H9 (cell line): ENCODE measurements at regions not wholly inside any gene's neighbourhood (a gene's known extent, or its start where the extent isn't known, plus 50 kb on each side); places are given as distances from the start of the nearest gene placed in this dataset.

Source experiments
- DNase-seq: peaks from one replicate; pipeline ENCODE4 v3.0.0-alpha.2; 2017
- H2AFZ ChIP-seq: one replicate; pipeline ENCODE4 v1.6.1; 2013; ENCODE audit warnings: mild to moderate bottlenecking, low read length, control low read depth, moderate library complexity
- H2AK5ac ChIP-seq: 2 replicates; pipeline ENCODE4 v1.6.1; 2013; ENCODE audit warnings: low read length, control low read depth, mixed read lengths; ENCODE audit not compliant: insufficient read length
- H2BK120ac ChIP-seq: one replicate; pipeline ENCODE4 v1.6.1; 2013; ENCODE audit warnings: low read depth, mild to moderate bottlenecking, low read length, control low read depth, inconsistent platforms; ENCODE audit not compliant: poor library complexity, severe bottlenecking
- H2BK12ac ChIP-seq: 2 replicates; pipeline ENCODE4 v1.6.1; 2013; ENCODE audit warnings: low read length, control low read depth, mixed read lengths, low read depth; ENCODE audit not compliant: insufficient read length
- H2BK15ac ChIP-seq: 2 replicates; pipeline ENCODE4 v1.6.1; 2013; ENCODE audit warnings: low read depth, low read length, control low read depth
- H2BK20ac ChIP-seq: one replicate; pipeline ENCODE4 v1.6.1; 2013; ENCODE audit warnings: low read depth, mild to moderate bottlenecking, low read length, control low read depth, inconsistent platforms; ENCODE audit not compliant: poor library complexity, severe bottlenecking
- H2BK5ac ChIP-seq: 2 replicates; pipeline ENCODE4 v1.6.1; 2013; ENCODE audit warnings: low read length, control low read depth, mixed read lengths; ENCODE audit not compliant: insufficient read length
- H3K14ac ChIP-seq: 2 replicates; pipeline ENCODE4 v1.6.1; 2013; ENCODE audit warnings: low read length, control low read depth; ENCODE audit not compliant: insufficient read depth
- H3K18ac ChIP-seq: 2 replicates; pipeline ENCODE4 v1.6.1; 2013; ENCODE audit warnings: low read depth, mild to moderate bottlenecking, mixed read lengths, low read length, control low read depth; ENCODE audit not compliant: insufficient read length
- H3K23ac ChIP-seq: 2 replicates; pipeline ENCODE4 v1.6.1; 2013; ENCODE audit warnings: low read length, control low read depth, mixed read lengths, low read depth; ENCODE audit not compliant: insufficient read length
- H3K23me2 ChIP-seq: 2 replicates; pipeline ENCODE4 v1.6.1; 2013; ENCODE audit warnings: low read depth, mild to moderate bottlenecking, mixed read lengths, low read length, control low read depth; ENCODE audit not compliant: insufficient read length, poor library complexity, severe bottlenecking
- H3K27ac ChIP-seq: 2 replicates; pipeline ENCODE4 v1.5.1; 2013; ENCODE audit warnings: low read length, control low read depth, mixed read lengths, low read depth; ENCODE audit not compliant: insufficient read length
- H3K27me3 ChIP-seq: 2 replicates; pipeline ENCODE4 v1.6.1; 2013; ENCODE audit warnings: low read length, control low read depth, inconsistent platforms; ENCODE audit not compliant: insufficient read depth
- H3K4ac ChIP-seq: 2 replicates; pipeline ENCODE4 v1.6.1; 2013; ENCODE audit warnings: low read depth, mild to moderate bottlenecking, control low read depth, inconsistent platforms, low read length, moderate library complexity
- H3K4me1 ChIP-seq: 2 replicates; pipeline ENCODE4 v1.6.1; 2013; ENCODE audit warnings: low read length, control low read depth, inconsistent platforms; ENCODE audit not compliant: insufficient read depth
- H3K4me2 ChIP-seq: 2 replicates; pipeline ENCODE4 v1.6.1; 2013; ENCODE audit warnings: low read length, control low read depth, mixed read lengths; ENCODE audit not compliant: insufficient read length, insufficient read depth
- H3K56ac ChIP-seq: 2 replicates; pipeline ENCODE4 v1.6.1; 2013; ENCODE audit warnings: low read depth, mild to moderate bottlenecking, mixed read lengths, low read length, control low read depth; ENCODE audit not compliant: insufficient read length
- H3K79me1 ChIP-seq: 2 replicates; pipeline ENCODE4 v1.6.1; 2013; ENCODE audit warnings: low read depth, mild to moderate bottlenecking, moderate library complexity, low read length, control low read depth, inconsistent platforms; ENCODE audit not compliant: insufficient read depth, poor library complexity, severe bottlenecking
- H3K79me2 ChIP-seq: 2 replicates; pipeline ENCODE4 v1.6.1; 2013; ENCODE audit warnings: low read length, control low read depth, inconsistent platforms; ENCODE audit not compliant: insufficient read depth
- H3K9ac ChIP-seq: 2 replicates; pipeline ENCODE4 v1.6.1; 2013; ENCODE audit warnings: low read length, control low read depth, mixed read lengths; ENCODE audit not compliant: insufficient read length; ENCODE audit errors: extremely low read depth
- H3K9me3 ChIP-seq: one replicate; pipeline ENCODE4 v1.6.1; 2013; ENCODE audit warnings: low read depth, low read length, inconsistent platforms; ENCODE audit not compliant: control insufficient read depth
- H3T11ph ChIP-seq: one replicate; pipeline ENCODE4 v1.6.1; 2013; ENCODE audit warnings: mild to moderate bottlenecking, low read length, control low read depth, inconsistent platforms
- H4K20me1 ChIP-seq: one replicate; pipeline ENCODE4 v1.6.1; 2013; ENCODE audit not compliant: control insufficient read depth, insufficient read length, insufficient read depth
- H4K5ac ChIP-seq: 2 replicates; pipeline ENCODE4 v1.6.1; 2013; ENCODE audit warnings: low read depth, mild to moderate bottlenecking, mixed read lengths, low read length, control low read depth; ENCODE audit not compliant: insufficient read length
- H4K8ac ChIP-seq: replicated peaks from 2 replicates; pipeline ENCODE4 v1.6.1; 2013; ENCODE audit warnings: low read length, control low read depth, mixed read lengths, low read depth; ENCODE audit not compliant: insufficient read length
- H4K91ac ChIP-seq: 2 replicates; pipeline ENCODE4 v1.6.1; 2013; ENCODE audit warnings: low read depth, mild to moderate bottlenecking, moderate library complexity, mixed read lengths, low read length, control low read depth; ENCODE audit not compliant: insufficient read length
- H3K27ac Mint-ChIP-seq, 3 experiments: 2 replicates in 2 of 3; 3 replicates in 1 of 3; pipeline ENCODE4 v1.8.0; 2020 to 2021; ENCODE audit warnings: mixed read lengths in 3 of 3, mild to moderate bottlenecking in 1 of 3, moderate library complexity in 1 of 3
- H3K27me3 Mint-ChIP-seq: 2 replicates; pipeline ENCODE4 v1.8.0; 2021; ENCODE audit warnings: low read depth, mild to moderate bottlenecking, moderate library complexity, mixed read lengths
- H3K36me3 Mint-ChIP-seq, 3 experiments: 2 replicates in 2 of 3; 3 replicates in 1 of 3; pipeline ENCODE4 v1.8.0; 2020 to 2021; ENCODE audit warnings: low read depth in 3 of 3, mixed read lengths in 3 of 3; ENCODE audit not compliant: insufficient read depth in 1 of 3
- H3K4me1 Mint-ChIP-seq, 2 experiments: 2 replicates each; pipeline ENCODE4 v1.8.0; 2020; ENCODE audit warnings: mixed read lengths in 2 of 2
- H3K4me3 Mint-ChIP-seq, 2 experiments: 2 replicates in 1 of 2; 3 replicates in 1 of 2; pipeline ENCODE4 v1.8.0; 2020 to 2021; ENCODE audit warnings: mild to moderate bottlenecking in 2 of 2, mixed read lengths in 2 of 2, moderate library complexity in 1 of 2
- H3K9me3 Mint-ChIP-seq, 2 experiments: 2 replicates in 1 of 2; 3 replicates in 1 of 2; pipeline ENCODE4 v1.8.0; 2020; ENCODE audit warnings: mild to moderate bottlenecking in 2 of 2, mixed read lengths in 2 of 2, moderate library complexity in 1 of 2
- CTCF ChIP-seq: fragments of 200-600 bp; sonication (generic); conservative IDR thresholded peaks from 3 replicates; pipeline ENCODE4 v1.8.0; 2021; ENCODE audit warnings: antibody characterized with exemption, mild to moderate bottlenecking
- WGBS: extraction: QIAGEN DNeasy Blood & Tissue Kit; methylation state at CpG from one replicate; pipeline ENCODE4 v1.1.7; 2013; ENCODE audit warnings: missing lambda C conversion rate, low lambda C conversion rate, mixed read lengths; ENCODE audit not compliant: insufficient read length; ENCODE audit errors: extremely low coverage; 5-methylcytosine and 5-hydroxymethylcytosine counted together

- DNase-seq: no peak
- H3K4me2 ChIP-seq: no peak overlapping the region
- Mint-ChIP-seq H3K36me3 (no peaks in the 10 kb centered on the region), H3K27me3 (peaks cover 100% of the 10 kb centered on the region), H3K27ac (no peak overlapping the region), H3K9me3 (no peaks in the 10 kb centered on the region), H3K4me3 (no peak overlapping the region), H3K4me1 (peaks cover 6 to 11% of the 10 kb centered on the region in 2 experiments; a peak in 3 of 4 replicates)
- H3K79me2 ChIP-seq: no peaks in the 10 kb centered on the region
- H3K4ac ChIP-seq: no peak overlapping the region
- no peak overlapping the region for H4K91ac ChIP-seq
- H2BK12ac ChIP-seq: no peak overlapping the region
- no peak overlapping the region for H2BK15ac ChIP-seq
- no peak overlapping the region for H2AFZ ChIP-seq
- H3K23ac ChIP-seq: no peak overlapping the region
- no peak overlapping the region for H2BK20ac ChIP-seq
- no peak overlapping the region for H3K56ac ChIP-seq
- no peak overlapping the region for H3K27ac ChIP-seq
- H3K23me2 ChIP-seq: no peaks in the 10 kb centered on the region
- H3K18ac ChIP-seq: no peak overlapping the region
- H2BK5ac ChIP-seq: no peak overlapping the region
- no peaks in the 10 kb centered on the region for H3K79me1 ChIP-seq
- H4K8ac ChIP-seq: no peak overlapping the region
- H4K20me1 ChIP-seq: no peaks in the 10 kb centered on the region
- TF ChIP-seq CTCF: no peak
- H3K9ac ChIP-seq: no peak overlapping the region
- no peak overlapping the region for H3T11ph ChIP-seq
- H3K27me3 ChIP-seq: peaks cover under 1% of the 10 kb centered on the region; the same call in 1 of the 2 replicates
- H3K14ac ChIP-seq: no peak overlapping the region
- H3K9me3 ChIP-seq: no peaks in the 10 kb centered on the region
- no peak overlapping the region for H4K5ac ChIP-seq
- H2BK120ac ChIP-seq: no peak overlapping the region
- H2AK5ac ChIP-seq: no peak overlapping the region
- WGBS: no CpG with 5 or more reads among the region's 2 CpGs
- no peaks in the 10 kb centered on the region for H3K4me1 ChIP-seq
These were observed 352.6 kb upstream of the AUTS2 start for GRCh38 chr7:69245646-69246045.
